ENCODE measurements at regions not wholly inside any gene's neighbourhood (a gene's known extent, or its start where the extent isn't known, plus 50 kb on each side); places are given as distances from the start of the nearest gene placed in this dataset.

DNA sequence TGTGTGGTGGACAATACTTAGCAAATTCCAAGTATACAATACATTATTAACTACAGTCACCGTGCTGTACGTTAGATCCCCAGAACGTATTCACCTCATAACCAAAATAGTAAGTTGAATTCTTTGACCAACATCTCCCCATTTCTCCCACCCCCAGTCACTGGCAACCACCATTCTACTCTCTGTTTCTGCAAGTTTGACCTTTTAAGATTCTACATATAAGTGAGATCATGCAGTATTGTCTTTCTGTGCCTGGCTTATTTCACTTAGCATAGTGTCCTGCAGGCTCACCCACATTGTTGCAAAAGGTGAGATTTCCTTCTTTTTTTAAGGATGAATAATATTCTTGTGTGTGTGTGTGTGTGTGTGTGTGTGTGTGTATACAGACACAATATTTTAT, 59.1 kb downstream of the IRAG1 start:
- H3F3A ChIP-seq (replicated peaks; ENCODE audit: insufficient read depth), result no peaks in the 10 kb centered on the region
- no peak for DNase-seq
- H3K4me3 ChIP-seq (ENCODE audit: low read depth in 2 of 2, low read length in 1 of 2), result no peak overlapping the region
- CTCF ChIA-PET, result interaction anchor here (1.5 kb wide), 2 partner anchors 58 to 92 kb away, joined by 3 read pairs; no protein-coding TSS in a partner anchor
- H3K9me2 ChIP-seq, result no peaks in the 10 kb centered on the region
- no peaks in the 10 kb centered on the region for H3K27me3 ChIP-seq (ENCODE audit: insufficient read depth)
- no peaks in the 10 kb centered on the region for H4K20me1 ChIP-seq (ENCODE audit: insufficient read depth)
- WGBS (ENCODE audit: low lambda C conversion rate), result 83% methylated on average over 3 of the region's 3 CpGs
- no peak overlapping the region for H3K27ac ChIP-seq (ENCODE audit: low read depth in 2 of 2, low read length in 1 of 2)
- H3K36me3 ChIP-seq (replicated peaks in 1 of 2; ENCODE audit: control insufficient read depth in 1 of 2, insufficient read depth in 2 of 2, low read length in 1 of 2), result no peaks in the 10 kb centered on the region
- H3K4me2 ChIP-seq, result no peak overlapping the region
- no peak for TF ChIP-seq FOXJ3 (CRISPR knock-in tag; IDR thresholded peaks at IDR 0.05)
- no peak for TF ChIP-seq FOSL2 (IDR thresholded peaks at IDR 0.05; ENCODE audit: borderline replicate concordance, low read depth)
- TF ChIP-seq, protein P1, sequence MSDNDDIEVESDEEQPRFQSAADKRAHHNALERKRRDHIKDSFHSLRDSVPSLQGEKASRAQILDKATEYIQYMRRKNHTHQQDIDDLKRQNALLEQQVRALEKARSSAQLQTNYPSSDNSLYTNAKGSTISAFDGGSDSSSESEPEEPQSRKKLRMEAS (IDR thresholded peaks at IDR 0.05; ENCODE audit: low read depth), result no peak
- TF ChIP-seq MEF2A (IDR thresholded peaks at IDR 0.05; ENCODE audit: borderline replicate concordance, low read depth), result no peak
- TF ChIP-seq RCOR1 (IDR thresholded peaks at IDR 0.05; ENCODE audit: low read length), result no peak
- TF ChIP-seq, protein P2, sequence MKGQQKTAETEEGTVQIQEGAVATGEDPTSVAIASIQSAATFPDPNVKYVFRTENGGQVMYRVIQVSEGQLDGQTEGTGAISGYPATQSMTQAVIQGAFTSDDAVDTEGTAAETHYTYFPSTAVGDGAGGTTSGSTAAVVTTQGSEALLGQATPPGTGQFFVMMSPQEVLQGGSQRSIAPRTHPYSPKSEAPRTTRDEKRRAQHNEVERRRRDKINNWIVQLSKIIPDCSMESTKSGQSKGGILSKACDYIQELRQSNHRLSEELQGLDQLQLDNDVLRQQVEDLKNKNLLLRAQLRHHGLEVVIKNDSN (IDR thresholded peaks at IDR 0.05; ENCODE audit: borderline replicate concordance, low read depth), result no peak
- TF ChIP-seq POLR2AphosphoS5 (IDR thresholded peaks at IDR 0.05; ENCODE audit: low read depth, low read length), result no peak
- TF ChIP-seq, protein P3, sequence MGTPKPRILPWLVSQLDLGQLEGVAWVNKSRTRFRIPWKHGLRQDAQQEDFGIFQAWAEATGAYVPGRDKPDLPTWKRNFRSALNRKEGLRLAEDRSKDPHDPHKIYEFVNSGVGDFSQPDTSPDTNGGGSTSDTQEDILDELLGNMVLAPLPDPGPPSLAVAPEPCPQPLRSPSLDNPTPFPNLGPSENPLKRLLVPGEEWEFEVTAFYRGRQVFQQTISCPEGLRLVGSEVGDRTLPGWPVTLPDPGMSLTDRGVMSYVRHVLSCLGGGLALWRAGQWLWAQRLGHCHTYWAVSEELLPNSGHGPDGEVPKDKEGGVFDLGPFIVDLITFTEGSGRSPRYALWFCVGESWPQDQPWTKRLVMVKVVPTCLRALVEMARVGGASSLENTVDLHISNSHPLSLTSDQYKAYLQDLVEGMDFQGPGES (IDR thresholded peaks at IDR 0.05; ENCODE audit: low read depth, low read length), result no peak
- no peak for TF ChIP-seq FOXM1 (IDR thresholded peaks at IDR 0.05; ENCODE audit: low read depth)
- no peak for TF ChIP-seq GABPA (IDR thresholded peaks at IDR 0.05; ENCODE audit: low read depth)
- no peak for TF ChIP-seq EP300 (IDR thresholded peaks at IDR 0.05; ENCODE audit: borderline replicate concordance in 1 of 2, low read depth in 1 of 2, low read length in 1 of 2)
- TF ChIP-seq ELF1 (IDR thresholded peaks at IDR 0.05), result no peak
- TF ChIP-seq MXI1 (IDR thresholded peaks at IDR 0.05; ENCODE audit: low read depth, low read length), result no peak
- no peak for TF ChIP-seq TAF1 (IDR thresholded peaks at IDR 0.05; ENCODE audit: borderline replicate concordance, low read depth, low read length)
- TF ChIP-seq, protein P4, sequence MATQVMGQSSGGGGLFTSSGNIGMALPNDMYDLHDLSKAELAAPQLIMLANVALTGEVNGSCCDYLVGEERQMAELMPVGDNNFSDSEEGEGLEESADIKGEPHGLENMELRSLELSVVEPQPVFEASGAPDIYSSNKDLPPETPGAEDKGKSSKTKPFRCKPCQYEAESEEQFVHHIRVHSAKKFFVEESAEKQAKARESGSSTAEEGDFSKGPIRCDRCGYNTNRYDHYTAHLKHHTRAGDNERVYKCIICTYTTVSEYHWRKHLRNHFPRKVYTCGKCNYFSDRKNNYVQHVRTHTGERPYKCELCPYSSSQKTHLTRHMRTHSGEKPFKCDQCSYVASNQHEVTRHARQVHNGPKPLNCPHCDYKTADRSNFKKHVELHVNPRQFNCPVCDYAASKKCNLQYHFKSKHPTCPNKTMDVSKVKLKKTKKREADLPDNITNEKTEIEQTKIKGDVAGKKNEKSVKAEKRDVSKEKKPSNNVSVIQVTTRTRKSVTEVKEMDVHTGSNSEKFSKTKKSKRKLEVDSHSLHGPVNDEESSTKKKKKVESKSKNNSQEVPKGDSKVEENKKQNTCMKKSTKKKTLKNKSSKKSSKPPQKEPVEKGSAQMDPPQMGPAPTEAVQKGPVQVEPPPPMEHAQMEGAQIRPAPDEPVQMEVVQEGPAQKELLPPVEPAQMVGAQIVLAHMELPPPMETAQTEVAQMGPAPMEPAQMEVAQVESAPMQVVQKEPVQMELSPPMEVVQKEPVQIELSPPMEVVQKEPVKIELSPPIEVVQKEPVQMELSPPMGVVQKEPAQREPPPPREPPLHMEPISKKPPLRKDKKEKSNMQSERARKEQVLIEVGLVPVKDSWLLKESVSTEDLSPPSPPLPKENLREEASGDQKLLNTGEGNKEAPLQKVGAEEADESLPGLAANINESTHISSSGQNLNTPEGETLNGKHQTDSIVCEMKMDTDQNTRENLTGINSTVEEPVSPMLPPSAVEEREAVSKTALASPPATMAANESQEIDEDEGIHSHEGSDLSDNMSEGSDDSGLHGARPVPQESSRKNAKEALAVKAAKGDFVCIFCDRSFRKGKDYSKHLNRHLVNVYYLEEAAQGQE (IDR thresholded peaks at IDR 0.05; ENCODE audit: low read depth, low read length), result no peak
- no peak for TF ChIP-seq CHD2 (IDR thresholded peaks at IDR 0.05; ENCODE audit: low read length, partially characterized antibody)
- no peak for TF ChIP-seq EZH2phosphoT487 (IDR thresholded peaks at IDR 0.05; ENCODE audit: borderline replicate concordance, low read depth)
- TF ChIP-seq RAD21 (IDR thresholded peaks at IDR 0.05; ENCODE audit: low read length), result no peak
- TF ChIP-seq, protein P5, sequence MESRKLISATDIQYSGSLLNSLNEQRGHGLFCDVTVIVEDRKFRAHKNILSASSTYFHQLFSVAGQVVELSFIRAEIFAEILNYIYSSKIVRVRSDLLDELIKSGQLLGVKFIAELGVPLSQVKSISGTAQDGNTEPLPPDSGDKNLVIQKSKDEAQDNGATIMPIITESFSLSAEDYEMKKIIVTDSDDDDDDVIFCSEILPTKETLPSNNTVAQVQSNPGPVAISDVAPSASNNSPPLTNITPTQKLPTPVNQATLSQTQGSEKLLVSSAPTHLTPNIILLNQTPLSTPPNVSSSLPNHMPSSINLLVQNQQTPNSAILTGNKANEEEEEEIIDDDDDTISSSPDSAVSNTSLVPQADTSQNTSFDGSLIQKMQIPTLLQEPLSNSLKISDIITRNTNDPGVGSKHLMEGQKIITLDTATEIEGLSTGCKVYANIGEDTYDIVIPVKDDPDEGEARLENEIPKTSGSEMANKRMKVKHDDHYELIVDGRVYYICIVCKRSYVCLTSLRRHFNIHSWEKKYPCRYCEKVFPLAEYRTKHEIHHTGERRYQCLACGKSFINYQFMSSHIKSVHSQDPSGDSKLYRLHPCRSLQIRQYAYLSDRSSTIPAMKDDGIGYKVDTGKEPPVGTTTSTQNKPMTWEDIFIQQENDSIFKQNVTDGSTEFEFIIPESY (IDR thresholded peaks at IDR 0.05; ENCODE audit: borderline replicate concordance, low read depth), result no peak
- no peaks in the 10 kb centered on the region for H3K79me2 ChIP-seq (ENCODE audit: insufficient read depth)
- H3K9ac ChIP-seq, result no peak overlapping the region
- H3K9me3 ChIP-seq, result no peaks in the 10 kb centered on the region
- no peak overlapping the region for H2AFZ ChIP-seq (ENCODE audit: low read depth)
- no peaks in the 10 kb centered on the region; a peak in 1 of 4 replicates for H3K4me1 ChIP-seq (ENCODE audit: control insufficient read depth in 1 of 2, insufficient read depth in 2 of 2, low read depth in 1 of 2, low read length in 1 of 2)
- POLR2A ChIA-PET, result no interaction called here
